GM12892 (cell line): ENCODE measurements at regions not wholly inside any gene's neighbourhood (a gene's known extent, or its start where the extent isn't known, plus 50 kb on each side); places are given as distances from the start of the nearest gene placed in this dataset.

ENCODE experiments used
- POLR2A ChIP-seq: IDR thresholded peaks from 2 replicates; pipeline ENCODE4 v1.6.1; 2011; ENCODE audit warnings: low read depth, low read length, control low read depth
- TAF1 ChIP-seq: IDR thresholded peaks from 2 replicates; pipeline ENCODE4 v1.6.1; 2011; ENCODE audit warnings: low read depth, mild to moderate bottlenecking, control low read depth, low read length, borderline replicate concordance

- TF ChIP-seq TAF1 (no peak), POLR2A (no peak)
Observed at GRCh38 chr14:88950069-88950468, 125.6 kb downstream of the TTC8 start.
